Endothelial cell of umbilical vein (primary cell): ENCODE measurements at regions not wholly inside any gene's neighbourhood (a gene's known extent, or its start where the extent isn't known, plus 50 kb on each side); places are given as distances from the start of the nearest gene placed in this dataset.

Experiments
- BruUV-seq: library from RNA; stranded (reverse); fragments of 400-500 nt; replicated peaks from 2 replicates; lab custom pipeline; 2021; lab: Mats Ljungman, UMichigan
- CTCF ChIA-PET: fragments of 300-600, 350-600 bp; sonication (Branson Sonifier 250); formaldehyde crosslinking; loops from one replicate; lab custom pipeline; 2021; ENCODE audit warnings: antibody characterized with exemption, inconsistent platforms; lab: Charles Lee
- POLR2A ChIA-PET: fragments of 300-600, 350-600 bp; sonication (Branson Sonifier 250); formaldehyde crosslinking; loops from one replicate; lab custom pipeline; 2021; ENCODE audit warnings: antibody characterized with exemption, inconsistent platforms; lab: Charles Lee
- DNase-seq: peaks from one replicate; pipeline ENCODE4 v3.0.0-alpha.2; 2011; ENCODE audit warnings: low read depth, low spot score
- FAIRE-seq: peaks from 2 replicates; lab custom pipeline; 2011; peaks lifted over from hg19 to GRCh38; lab: Jason Lieb, UNC
- H2AFZ ChIP-seq: 2 replicates; pipeline ENCODE4 v1.6.0; 2012; ENCODE audit warnings: low read depth, low read length, control low read depth, inconsistent platforms
- H3K27ac ChIP-seq: 2 replicates; pipeline ENCODE4 v1.5.1; 2011; ENCODE audit warnings: low read depth, mild to moderate bottlenecking, control low read depth, low read length, moderate library complexity; ENCODE audit not compliant: insufficient read depth
- H3K27me3 ChIP-seq, 2 experiments: 2 replicates each; pipeline versions ENCODE4 v1.6.0 to v1.6.1; 2011; ENCODE audit warnings: low read length in 2 of 2, mixed read lengths in 1 of 2; ENCODE audit not compliant: control insufficient read depth in 2 of 2, insufficient read depth in 2 of 2
- H3K36me3 ChIP-seq, 2 experiments: 2 replicates in 1 of 2; 3 replicates in 1 of 2; pipeline ENCODE4 v1.5.1; 2011; ENCODE audit warnings: low read length in 2 of 2, mild to moderate bottlenecking in 1 of 2, moderate library complexity in 1 of 2; ENCODE audit not compliant: control insufficient read depth in 2 of 2, insufficient read depth in 2 of 2; ENCODE audit errors: extremely low read depth in 1 of 2
- H3K4me1 ChIP-seq: 3 replicates; pipeline ENCODE4 v1.5.1; 2011; ENCODE audit warnings: mild to moderate bottlenecking, low read length; ENCODE audit not compliant: control insufficient read depth, insufficient read depth; ENCODE audit errors: extremely low read depth
- H3K4me2 ChIP-seq: 2 replicates; pipeline ENCODE4 v1.6.1; 2011; ENCODE audit warnings: low read length, control low read depth, mixed read lengths; ENCODE audit not compliant: insufficient read depth
- H3K4me3 ChIP-seq, 3 experiments: fragments of 200-600 bp in 1 of 3; sonication (generic), shearing (Covaris generic) in 1 of 3; replicated peaks in 1 of 3; 2 replicates each; pipeline ENCODE4 v1.5.1; 2011 to 2016; ENCODE audit warnings: control low read depth in 3 of 3, low read length in 3 of 3, mild to moderate bottlenecking in 2 of 3, inconsistent platforms in 1 of 3, low read depth in 1 of 3, moderate library complexity in 1 of 3; ENCODE audit not compliant: insufficient read depth in 1 of 3
- H3K79me2 ChIP-seq: 2 replicates; pipeline ENCODE4 v1.6.0; 2012; ENCODE audit warnings: low read length, inconsistent platforms; ENCODE audit not compliant: control insufficient read depth, insufficient read depth
- H3K9ac ChIP-seq: replicated peaks from 2 replicates; pipeline ENCODE3; 2011; ENCODE audit warnings: low read length, control low read depth; ENCODE audit not compliant: insufficient read depth; ENCODE audit errors: extremely low read depth
- H3K9me1 ChIP-seq: replicated peaks from 3 replicates; pipeline ENCODE4 v1.6.0; 2011; ENCODE audit warnings: mild to moderate bottlenecking, low read length; ENCODE audit not compliant: control insufficient read depth, insufficient read depth; ENCODE audit errors: extremely low read depth
- H3K9me3 ChIP-seq: replicated peaks from 2 replicates; pipeline ENCODE4 v1.5.1; 2012; ENCODE audit warnings: low read length, inconsistent platforms; ENCODE audit not compliant: control insufficient read depth, insufficient read depth
- H4K20me1 ChIP-seq: replicated peaks from 2 replicates; pipeline ENCODE3; 2011; ENCODE audit warnings: mild to moderate bottlenecking, low read length; ENCODE audit not compliant: control insufficient read depth, insufficient read depth; ENCODE audit errors: extremely low read depth
- EZH2 ChIP-seq: IDR thresholded peaks from 2 replicates; pipeline ENCODE4 v1.6.1; 2012; ENCODE audit warnings: borderline replicate concordance, low read depth, mild to moderate bottlenecking, moderate library complexity, low read length, inconsistent platforms; ENCODE audit not compliant: severe bottlenecking
- FOS ChIP-seq: IDR thresholded peaks from 2 replicates; pipeline ENCODE4 v1.6.1; 2011; ENCODE audit warnings: mild to moderate bottlenecking, low read length, moderate library complexity, borderline replicate concordance; ENCODE audit not compliant: insufficient read depth
- GATA2 ChIP-seq: IDR thresholded peaks from 2 replicates; pipeline ENCODE4 v1.7.0; 2011; ENCODE audit warnings: low read depth, mild to moderate bottlenecking, moderate library complexity, mixed read lengths, low read length; ENCODE audit not compliant: insufficient read length, insufficient read depth
- JUN ChIP-seq: IDR thresholded peaks from 2 replicates; pipeline ENCODE4 v1.6.1; 2011; ENCODE audit warnings: borderline replicate concordance, low read depth; ENCODE audit not compliant: insufficient read length, insufficient read depth
- MYC ChIP-seq: IDR thresholded peaks from one replicate; pipeline ENCODE4 v1.6.1; 2011; ENCODE audit warnings: mild to moderate bottlenecking, low read depth, low read length
- POLR2A ChIP-seq: IDR thresholded peaks from 2 replicates; pipeline ENCODE4 v1.6.1; 2012; ENCODE audit warnings: low read depth, mild to moderate bottlenecking, control low read depth, low read length
- POLR2AphosphoS5 ChIP-seq: IDR thresholded peaks from 2 replicates; pipeline ENCODE4 v1.6.1; 2012; ENCODE audit warnings: low read depth, mild to moderate bottlenecking, control low read depth, low read length, moderate library complexity; ENCODE audit not compliant: insufficient read depth
- dilution Hi-C: fragments of 300-500 bp; cut with MboI; formaldehyde crosslinking; loops from one replicate; pipeline ENCODE4 v1.15.0; 2019; ENCODE audit warnings: low sequenced_read_pairs; ENCODE audit not compliant: extremely low pct_ligation_motif_present
- intact Hi-C: fragments of 100-400 bp; cut with micrococcal nuclease; formaldehyde crosslinking; loops from one replicate; pipeline ENCODE4 v1.10.0; 2022
- TF ChIP-seq, protein P1 (sequence below): IDR thresholded peaks from 2 replicates; pipeline ENCODE4 v1.6.1; 2011; ENCODE audit not compliant: insufficient read depth, insufficient read length
- TF ChIP-seq, protein P2 (sequence below), 2 donors: IDR thresholded peaks; 1 replicate in 1 of 2; 2 replicates in 1 of 2; pipeline ENCODE4 v1.5.1; 2011; ENCODE audit warnings: low read length in 2 of 2, mild to moderate bottlenecking in 2 of 2, moderate library complexity in 2 of 2, control low read depth in 1 of 2, inconsistent platforms in 1 of 2, low read depth in 1 of 2; ENCODE audit not compliant: insufficient read depth in 1 of 2; ENCODE audit errors: extremely low read depth in 1 of 2

DNA sequence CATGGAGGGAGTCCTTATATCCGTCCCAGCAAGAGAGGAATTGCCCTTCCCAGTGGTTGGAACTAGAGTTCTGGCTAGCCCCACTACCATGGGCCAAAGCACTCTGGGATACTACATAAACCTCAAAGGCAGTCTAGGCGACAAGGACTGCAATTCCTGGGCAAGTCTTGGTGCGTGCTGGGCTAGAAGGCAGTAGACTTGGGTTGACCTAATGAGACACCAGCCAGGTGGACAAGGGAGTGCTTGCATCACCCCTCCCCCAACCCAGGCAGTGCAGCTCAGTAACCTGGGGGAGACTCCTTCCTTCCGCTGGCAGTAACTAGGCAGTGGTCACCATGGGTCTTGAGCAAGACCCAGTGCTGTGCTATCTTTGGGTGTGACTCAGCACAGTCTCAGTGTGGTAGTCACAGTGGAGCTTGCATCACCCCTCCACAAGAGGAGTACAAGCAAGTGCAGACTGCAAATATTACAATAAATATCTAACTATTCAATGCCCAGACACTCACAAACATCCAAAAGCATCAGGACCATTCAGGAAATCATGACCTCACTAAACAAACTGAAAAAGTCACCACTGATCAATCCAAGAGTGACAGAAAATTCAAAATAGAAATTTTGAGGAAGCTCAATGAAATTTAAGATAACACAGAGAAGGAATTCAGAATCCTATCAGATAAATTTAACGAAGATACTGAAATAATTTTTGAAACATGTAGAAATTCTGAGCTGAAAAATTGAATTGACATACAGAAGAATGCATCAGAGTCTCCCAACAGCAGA lies 84.7 kb upstream of the LYPLAL1 start:
- no peaks in the 10 kb centered on the region for H3K79me2 ChIP-seq
- DNase-seq (no peak), FAIRE-seq (no peak)
- no peaks in the 10 kb centered on the region for H3K4me1 ChIP-seq
- ChIA-PET CTCF (interaction anchor here (0.5 to 1.2 kb wide), 3 partner anchors 10 to 822 kb away, joined by 3 to 6 read pairs (median 3); no protein-coding TSS in a partner anchor), POLR2A (no interaction called here)
- BruUV-seq = no TSS peak
- H3K9me1 ChIP-seq = no peaks in the 10 kb centered on the region
- no peaks in the 10 kb centered on the region for H3K9me3 ChIP-seq
- no peak overlapping the region for H3K4me3 ChIP-seq
- H3K27ac ChIP-seq = no peak overlapping the region
- TF ChIP-seq, protein P1, sequence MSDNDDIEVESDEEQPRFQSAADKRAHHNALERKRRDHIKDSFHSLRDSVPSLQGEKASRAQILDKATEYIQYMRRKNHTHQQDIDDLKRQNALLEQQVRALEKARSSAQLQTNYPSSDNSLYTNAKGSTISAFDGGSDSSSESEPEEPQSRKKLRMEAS = no peak
- TF ChIP-seq MYC (no peak), POLR2AphosphoS5 (no peak), EZH2 (no peak), GATA2 (no peak), POLR2A (no peak), FOS (no peak), JUN (no peak)
- TF ChIP-seq, protein P2, sequence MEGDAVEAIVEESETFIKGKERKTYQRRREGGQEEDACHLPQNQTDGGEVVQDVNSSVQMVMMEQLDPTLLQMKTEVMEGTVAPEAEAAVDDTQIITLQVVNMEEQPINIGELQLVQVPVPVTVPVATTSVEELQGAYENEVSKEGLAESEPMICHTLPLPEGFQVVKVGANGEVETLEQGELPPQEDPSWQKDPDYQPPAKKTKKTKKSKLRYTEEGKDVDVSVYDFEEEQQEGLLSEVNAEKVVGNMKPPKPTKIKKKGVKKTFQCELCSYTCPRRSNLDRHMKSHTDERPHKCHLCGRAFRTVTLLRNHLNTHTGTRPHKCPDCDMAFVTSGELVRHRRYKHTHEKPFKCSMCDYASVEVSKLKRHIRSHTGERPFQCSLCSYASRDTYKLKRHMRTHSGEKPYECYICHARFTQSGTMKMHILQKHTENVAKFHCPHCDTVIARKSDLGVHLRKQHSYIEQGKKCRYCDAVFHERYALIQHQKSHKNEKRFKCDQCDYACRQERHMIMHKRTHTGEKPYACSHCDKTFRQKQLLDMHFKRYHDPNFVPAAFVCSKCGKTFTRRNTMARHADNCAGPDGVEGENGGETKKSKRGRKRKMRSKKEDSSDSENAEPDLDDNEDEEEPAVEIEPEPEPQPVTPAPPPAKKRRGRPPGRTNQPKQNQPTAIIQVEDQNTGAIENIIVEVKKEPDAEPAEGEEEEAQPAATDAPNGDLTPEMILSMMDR (IDR thresholded peaks at IDR 0.05; ENCODE audit: extremely low read depth in 1 of 2, insufficient read depth in 1 of 2, low read depth in 1 of 2, low read length in 2 of 2) = no peak
- no peaks in the 10 kb centered on the region for H3K36me3 ChIP-seq
- H3K9ac ChIP-seq = no peak overlapping the region
- H4K20me1 ChIP-seq = no peaks in the 10 kb centered on the region
- H2AFZ ChIP-seq = no peak overlapping the region
- H3K4me2 ChIP-seq = no peak overlapping the region
- intact Hi-C loops (no loop called here), dilution Hi-C loops (no loop called here)
- no peaks in the 10 kb centered on the region for H3K27me3 ChIP-seq
